ENCODE measurements at regions not wholly inside any gene's neighbourhood (a gene's known extent, or its start where the extent isn't known, plus 50 kb on each side); places are given as distances from the start of the nearest gene placed in this dataset.

DNA sequence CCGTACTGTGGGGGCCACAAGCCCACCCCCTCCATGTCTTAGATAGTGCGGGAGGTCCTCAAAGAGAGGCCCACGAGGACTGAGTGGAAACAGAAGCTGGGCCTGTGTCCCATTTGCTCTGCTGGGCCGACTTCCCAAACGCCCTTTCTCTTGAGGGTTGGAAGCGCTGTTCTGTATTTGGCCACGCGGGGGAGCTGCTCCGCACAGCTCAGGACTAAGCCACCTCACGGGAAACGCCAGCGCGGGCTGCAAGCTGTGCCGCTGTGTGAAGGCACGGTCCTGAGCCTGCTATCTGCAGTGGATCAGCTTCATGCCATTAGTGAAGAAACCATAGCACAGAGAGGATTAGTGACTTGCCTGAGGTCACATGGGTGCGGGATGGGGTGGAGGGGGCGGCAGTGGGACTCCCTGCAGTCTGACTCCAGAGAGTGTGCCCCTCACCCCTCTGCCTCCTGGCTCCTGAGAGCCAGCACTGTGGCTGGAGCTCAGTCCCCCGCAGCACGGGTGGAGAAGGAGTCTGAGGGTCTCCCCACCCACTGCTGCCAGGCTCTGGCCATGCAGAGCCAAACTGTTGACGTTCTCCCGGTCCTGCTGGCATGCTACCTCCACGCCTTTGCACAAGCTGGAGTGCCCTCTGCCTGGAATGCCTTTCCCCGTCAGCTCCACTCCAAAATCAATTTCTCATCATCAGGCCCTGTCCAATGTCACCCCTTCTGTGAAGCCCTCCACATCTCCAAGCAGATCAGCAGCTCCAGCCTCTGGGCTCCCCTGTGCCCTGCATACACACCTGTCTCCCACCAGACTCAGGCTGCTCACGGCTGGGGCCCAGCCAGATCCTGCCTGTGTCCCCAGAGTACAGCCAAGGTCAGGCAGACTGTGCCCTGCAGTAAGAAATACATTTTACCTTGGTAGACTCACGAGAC lies 51.5 kb upstream of the LRRC32 start:
- no peak overlapping the region for H3K4me3 ChIP-seq

DNA sequence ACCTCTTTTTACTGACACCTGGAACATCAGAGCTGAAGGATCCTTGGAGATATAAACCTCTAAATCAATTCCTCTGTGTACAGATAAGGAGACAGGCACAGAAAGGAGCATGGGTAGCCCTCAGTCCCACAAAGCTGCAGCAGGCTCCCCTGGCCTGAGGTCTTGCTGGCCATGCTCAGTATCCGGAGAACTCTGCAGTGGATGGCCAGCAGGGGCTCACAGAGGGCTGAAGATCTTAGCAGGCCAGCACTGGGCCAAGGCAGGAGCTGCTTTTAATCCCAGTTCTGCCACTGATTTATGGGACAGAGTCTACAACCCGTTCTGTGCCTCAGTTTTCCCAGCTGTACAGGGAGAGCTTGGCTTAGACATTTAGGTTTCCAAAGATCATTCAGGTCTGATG lies 52.6 kb upstream of the LRRC32 start:
- no peaks in the 10 kb centered on the region for H3K4me1 ChIP-seq (replicated peaks)
- no peaks in the 10 kb centered on the region for H3K27me3 ChIP-seq (replicated peaks)
- no peak for DNase-seq (ENCODE audit: low read depth in 1 of 2, low spot score in 2 of 2)

More for the DNA sequence above, 51.5 kb upstream of the LRRC32 start:
- Histone ChIP-seq H3K4me1 (replicated peaks) (no peaks in the 10 kb centered on the region), H3K27me3 (replicated peaks) (no peaks in the 10 kb centered on the region), H3K9me3 (replicated peaks) (no peaks in the 10 kb centered on the region), H3K36me3 (no peaks in the 10 kb centered on the region), H3K27ac (no peak overlapping the region)
- DNase-seq (ENCODE audit: low read depth in 1 of 2, low spot score in 2 of 2), result peak; percentile 38 to 61

DNA sequence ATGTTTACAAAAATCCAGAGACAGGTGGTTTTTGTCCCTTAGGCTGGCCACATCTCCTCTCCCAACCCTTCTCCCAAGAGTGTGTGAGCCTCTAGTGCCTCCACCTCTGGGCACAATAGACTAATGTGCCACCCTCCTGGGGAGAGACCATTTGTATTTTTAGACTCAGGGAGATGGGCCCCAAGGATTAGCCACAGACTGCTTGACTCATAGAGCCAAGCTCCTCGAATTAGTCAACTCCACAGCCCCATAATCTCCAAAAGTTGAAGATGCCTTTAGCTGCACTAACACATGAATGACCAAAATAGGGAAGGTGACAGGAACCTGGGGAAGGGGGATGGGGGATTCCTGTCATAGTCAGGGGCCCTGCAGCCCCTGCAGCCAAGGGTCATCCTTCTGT lies 53.0 kb upstream of the LRRC32 start:
- no peaks in the 10 kb centered on the region for H3K9me3 ChIP-seq (replicated peaks)
- no peak overlapping the region for H3K27ac ChIP-seq
- H3K4me3 ChIP-seq, result no peak overlapping the region
- H3K36me3 ChIP-seq, result no peaks in the 10 kb centered on the region
- H3K27me3 ChIP-seq (replicated peaks), result no peaks in the 10 kb centered on the region
- no peaks in the 10 kb centered on the region for H3K4me1 ChIP-seq (replicated peaks)
- no peak for DNase-seq (ENCODE audit: low read depth in 1 of 2, low spot score in 2 of 2)

More for the DNA sequence above, 52.6 kb upstream of the LRRC32 start:
- Histone ChIP-seq H3K9me3 (replicated peaks) (no peaks in the 10 kb centered on the region), H3K27ac (no peak overlapping the region), H3K4me3 (no peak overlapping the region), H3K36me3 (no peaks in the 10 kb centered on the region)

DNA sequence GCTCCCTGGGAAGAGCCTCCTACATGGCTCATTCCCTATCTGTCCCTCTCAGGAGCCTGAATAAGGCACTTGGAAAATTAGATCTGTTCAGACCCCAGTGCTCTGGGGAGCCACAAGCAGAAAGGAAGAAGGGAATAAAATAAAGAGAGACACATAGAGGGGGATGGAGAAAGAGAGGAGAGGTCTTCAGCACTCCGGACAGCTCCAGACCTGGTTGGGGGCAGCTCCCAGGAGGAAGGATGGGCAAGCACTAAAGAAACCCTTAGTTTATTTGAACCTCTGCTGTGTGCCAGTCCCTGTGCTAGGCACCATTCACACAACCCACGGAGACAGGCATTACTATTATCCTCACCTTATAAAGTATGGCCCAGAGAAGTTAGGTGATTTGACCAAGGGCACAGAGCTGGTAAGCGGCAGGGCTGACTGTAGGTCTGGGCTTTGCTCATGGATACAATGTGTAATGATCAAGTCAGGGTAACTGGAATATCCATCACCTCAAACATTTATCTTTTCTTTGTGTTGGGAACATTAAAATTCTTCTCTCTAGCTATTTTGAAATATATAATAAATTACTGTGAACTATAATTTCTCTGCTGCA lies 53.7 kb upstream of the LRRC32 start:
- H3K4me3 ChIP-seq, result no peak overlapping the region
- no peaks in the 10 kb centered on the region for H3K9me3 ChIP-seq (replicated peaks)
- DNase-seq (ENCODE audit: low read depth in 1 of 2, low spot score in 2 of 2), result no peak
- H3K4me1 ChIP-seq (replicated peaks), result no peaks in the 10 kb centered on the region
- no peak overlapping the region for H3K27ac ChIP-seq
- no peaks in the 10 kb centered on the region for H3K27me3 ChIP-seq (replicated peaks)
- no peaks in the 10 kb centered on the region for H3K36me3 ChIP-seq

DNA sequence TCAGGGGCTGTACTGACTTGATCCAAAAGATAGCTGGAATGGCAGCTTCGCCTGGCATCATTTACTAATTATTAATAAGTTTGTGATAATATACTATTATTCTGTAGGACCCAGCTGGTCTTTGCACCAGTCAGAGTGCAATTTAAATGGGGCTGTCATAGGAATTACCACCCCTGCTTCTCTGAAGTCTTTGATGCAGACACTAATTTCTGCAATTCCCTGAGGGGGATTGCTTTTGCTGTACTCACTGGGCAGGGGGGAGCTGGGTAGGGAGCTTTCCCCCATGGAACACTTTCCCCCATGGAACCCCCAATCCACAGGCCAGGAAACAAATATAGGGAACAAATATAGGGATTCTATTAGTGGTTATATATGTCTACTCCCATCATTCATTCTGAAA lies 54.9 kb upstream of the TSKU start:
- H3K27ac ChIP-seq, result no peak overlapping the region
- no peaks in the 10 kb centered on the region for H3K36me3 ChIP-seq
- no peaks in the 10 kb centered on the region for H3K9me3 ChIP-seq (replicated peaks)
- H3K27me3 ChIP-seq (replicated peaks), result no peaks in the 10 kb centered on the region
- no peak overlapping the region for H3K4me3 ChIP-seq
- H3K4me1 ChIP-seq (replicated peaks), result no peaks in the 10 kb centered on the region
- no peak for DNase-seq (ENCODE audit: low read depth in 1 of 2, low spot score in 2 of 2)

DNA sequence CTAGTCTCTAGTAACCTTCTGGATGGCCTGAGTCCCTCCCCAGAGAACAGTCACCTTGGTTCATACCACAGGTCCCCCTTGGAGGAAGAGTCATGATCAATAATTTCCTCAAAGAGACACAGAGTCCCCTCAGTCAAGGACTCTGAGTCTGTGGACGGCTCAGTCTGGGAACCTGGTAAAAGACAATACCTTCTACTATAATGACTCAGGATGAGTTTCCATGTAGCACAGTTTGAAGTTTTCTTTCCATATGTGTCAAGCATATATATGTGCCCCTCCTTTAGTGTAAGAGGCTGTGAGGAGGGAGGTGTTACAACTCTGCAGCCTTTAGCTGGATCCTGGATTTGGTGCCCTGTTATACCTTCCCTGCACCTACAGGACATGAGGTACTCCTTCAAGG lies 54.4 kb upstream of the TSKU start:
- Histone ChIP-seq H3K9me3 (replicated peaks) (no peaks in the 10 kb centered on the region), H3K27me3 (replicated peaks) (no peaks in the 10 kb centered on the region), H3K4me1 (replicated peaks) (no peaks in the 10 kb centered on the region), H3K4me3 (no peak overlapping the region), H3K27ac (no peak overlapping the region), H3K36me3 (no peaks in the 10 kb centered on the region)
- DNase-seq (ENCODE audit: low read depth in 1 of 2, low spot score in 2 of 2), result no peak

DNA sequence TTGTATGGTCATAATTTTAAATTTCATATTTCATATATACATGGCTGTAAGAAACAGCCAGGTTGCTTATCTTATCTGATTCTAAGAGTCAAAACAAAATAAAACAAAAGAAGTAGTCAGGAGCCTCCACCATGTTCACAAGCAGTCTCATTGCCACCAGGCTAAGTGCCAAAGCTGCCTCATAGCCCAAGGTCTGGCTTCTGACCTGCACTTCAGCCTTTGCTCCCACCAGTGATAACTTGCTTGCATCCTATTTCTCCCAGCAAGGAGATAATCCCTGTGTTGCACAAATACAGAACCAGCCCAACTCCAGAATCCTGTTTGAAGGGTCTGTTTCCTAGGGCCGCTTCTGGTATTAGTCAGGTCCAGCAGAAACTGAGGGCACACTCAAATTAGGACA lies 53.9 kb upstream of the TSKU start:
- H3K4me1 ChIP-seq (replicated peaks), result no peaks in the 10 kb centered on the region
- H3K27me3 ChIP-seq (replicated peaks), result no peaks in the 10 kb centered on the region
- DNase-seq (ENCODE audit: low read depth in 1 of 2, low spot score in 2 of 2), result no peak
- no peak overlapping the region for H3K4me3 ChIP-seq
- H3K27ac ChIP-seq, result no peak overlapping the region
- H3K36me3 ChIP-seq, result no peaks in the 10 kb centered on the region
- no peaks in the 10 kb centered on the region for H3K9me3 ChIP-seq (replicated peaks)

DNA sequence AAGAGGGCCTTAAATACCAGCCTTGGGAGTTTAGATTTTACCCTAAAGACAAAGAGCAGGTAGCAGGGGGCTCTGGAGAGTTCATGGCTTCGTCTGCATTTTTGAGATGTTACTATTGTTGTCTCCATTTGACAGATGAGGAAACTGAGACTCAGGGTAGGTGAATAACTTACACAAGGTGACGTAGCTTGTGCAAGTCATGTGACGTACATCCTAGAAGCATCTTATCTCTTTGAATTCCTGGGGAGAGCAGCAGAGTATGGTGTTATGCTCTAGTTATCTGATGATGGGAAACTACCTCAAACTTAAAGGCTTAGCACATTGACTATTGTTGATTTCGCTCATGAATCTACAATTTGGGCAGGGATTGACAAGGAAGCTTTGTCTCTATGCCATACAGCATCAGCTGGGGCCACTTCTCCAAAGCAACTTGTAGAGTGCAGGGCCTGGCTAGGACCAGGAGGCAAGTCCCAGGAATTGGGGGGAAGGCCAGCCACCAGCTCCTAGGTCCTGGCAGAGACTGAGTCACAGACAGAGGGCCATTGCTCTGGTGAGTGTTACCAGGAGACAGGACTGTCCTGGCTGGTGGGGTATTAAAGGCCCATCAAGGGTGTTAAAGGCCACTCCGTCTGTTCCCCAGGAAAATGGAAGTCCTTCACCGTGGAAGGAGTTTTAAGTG lies 52.1 kb upstream of the TSKU start:
- Histone ChIP-seq H3K9me3 (replicated peaks) (no peaks in the 10 kb centered on the region), H3K4me3 (no peak overlapping the region), H3K4me1 (replicated peaks) (no peaks in the 10 kb centered on the region), H3K27ac (no peak overlapping the region), H3K27me3 (replicated peaks) (no peaks in the 10 kb centered on the region), H3K36me3 (no peaks in the 10 kb centered on the region)
- DNase-seq (ENCODE audit: low read depth in 1 of 2, low spot score in 2 of 2), result no peak

DNA sequence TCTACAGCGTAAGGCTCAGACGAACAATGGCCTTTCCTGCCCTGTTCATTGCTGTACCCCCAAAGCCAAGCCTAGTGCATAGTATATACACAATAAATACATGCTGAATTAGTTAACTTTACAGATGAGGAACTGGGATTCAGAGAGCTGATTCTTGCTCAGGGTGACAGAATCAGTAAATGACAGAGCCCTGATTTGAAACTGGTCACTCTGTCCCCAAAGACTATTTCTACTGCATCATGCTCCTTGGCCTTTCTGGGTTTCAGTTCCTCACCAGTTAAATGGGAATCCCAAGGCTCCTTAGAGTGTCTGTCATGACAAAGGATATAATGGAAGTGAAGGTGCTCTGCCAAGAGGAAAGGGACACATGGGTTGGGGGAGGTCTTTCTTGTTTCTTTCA lies 50.5 kb upstream of the TSKU start:
- H3K4me1 ChIP-seq (replicated peaks), result no peaks in the 10 kb centered on the region
- no peak for DNase-seq (ENCODE audit: low read depth in 1 of 2, low spot score in 2 of 2)
- H3K27ac ChIP-seq, result no peak overlapping the region
- H3K27me3 ChIP-seq (replicated peaks), result no peaks in the 10 kb centered on the region
- H3K36me3 ChIP-seq, result no peaks in the 10 kb centered on the region
- no peak overlapping the region for H3K4me3 ChIP-seq
- H3K9me3 ChIP-seq (replicated peaks), result no peaks in the 10 kb centered on the region
